ENCODE measurements at regions not wholly inside any gene's neighbourhood (a gene's known extent, or its start where the extent isn't known, plus 50 kb on each side); places are given as distances from the start of the nearest gene placed in this dataset.

- Histone ChIP-seq H3K4me3 (no peak overlapping the region), H3K36me3 (replicated peaks in 1 of 2) (no peaks in the 10 kb centered on the region), H3K27ac (no peak overlapping the region), H3K27me3 (no peaks in the 10 kb centered on the region), H3K9me3 (replicated peaks in 1 of 3) (no peaks in the 10 kb centered on the region), H3K4me1 (replicated peaks in 1 of 2) (no peaks in the 10 kb centered on the region)
- intact Hi-C loops (cut with DNase I) = no loop called here
- DNase-seq = no peak
- 57 to 84% (median 78%) methylated on average over 4 of the region's 4 CpGs for WGBS, 4 donors
- TF ChIP-seq POLR2A (IDR thresholded peaks at IDR 0.05) (no peak), CTCF (IDR thresholded peaks at IDR 0.05) (no peak)
Measured at GRCh38 chr9:90307167-90307833, 335.3 kb downstream of the DIRAS2 start.

- no peak for DNase-seq
- no peak overlapping the region for H3K27ac ChIP-seq
- H3K4me1 ChIP-seq (replicated peaks in 1 of 2) = no peaks in the 10 kb centered on the region
- H3K9me3 ChIP-seq (replicated peaks in 1 of 3) = no peaks in the 10 kb centered on the region
- H3K27me3 ChIP-seq = no peaks in the 10 kb centered on the region
- intact Hi-C loops (cut with DNase I) = no loop called here
- TF ChIP-seq POLR2A (IDR thresholded peaks at IDR 0.05) = no peak
- no peak for TF ChIP-seq CTCF (IDR thresholded peaks at IDR 0.05)
- no peak overlapping the region for H3K4me3 ChIP-seq
- 69 to 75% (median 71%) methylated on average over 4 of the region's 4 CpGs for WGBS, 4 donors
- H3K36me3 ChIP-seq (replicated peaks in 1 of 2) = no peaks in the 10 kb centered on the region
Measured at GRCh38 chr9:90307891-90308290, 334.7 kb downstream of the DIRAS2 start.

- no peak overlapping the region for H3K27ac ChIP-seq
- no peaks in the 10 kb centered on the region for H3K27me3 ChIP-seq
- intact Hi-C loops (cut with DNase I) = no loop called here
- no peak for TF ChIP-seq CTCF (IDR thresholded peaks at IDR 0.05)
- no peak for TF ChIP-seq POLR2A (IDR thresholded peaks at IDR 0.05)
- 86 to 100% (median 89%) methylated on average over 2 to 4 of the region's 4 CpGs for WGBS, 4 donors
- no peaks in the 10 kb centered on the region for H3K4me1 ChIP-seq (replicated peaks in 1 of 2)
- H3K9me3 ChIP-seq (replicated peaks in 1 of 3) = no peaks in the 10 kb centered on the region
- DNase-seq = no peak
- no peak overlapping the region for H3K4me3 ChIP-seq
- no peaks in the 10 kb centered on the region for H3K36me3 ChIP-seq (replicated peaks in 1 of 2)
Measured at GRCh38 chr9:90308691-90309090, 333.9 kb downstream of the DIRAS2 start.

- H3K4me1 ChIP-seq (replicated peaks in 1 of 2) = no peaks in the 10 kb centered on the region
- intact Hi-C loops (cut with DNase I) = no loop called here
- no peaks in the 10 kb centered on the region for H3K36me3 ChIP-seq (replicated peaks in 1 of 2)
- no peaks in the 10 kb centered on the region for H3K27me3 ChIP-seq
- no peaks in the 10 kb centered on the region for H3K9me3 ChIP-seq (replicated peaks in 1 of 3)
- no peak overlapping the region for H3K27ac ChIP-seq
- 80 to 85% (median 83%) methylated on average over 5 to 7 of the region's 7 CpGs for WGBS, 4 donors
- DNase-seq = no peak
- no peak for TF ChIP-seq CTCF (IDR thresholded peaks at IDR 0.05)
- TF ChIP-seq POLR2A (IDR thresholded peaks at IDR 0.05) = no peak
- no peak overlapping the region for H3K4me3 ChIP-seq
Measured at GRCh38 chr9:90309809-90310520, 332.7 kb downstream of the DIRAS2 start.
